Type B pancreatic cell (in vitro differentiated cells): ENCODE measurements at regions not wholly inside any gene's neighbourhood (a gene's known extent, or its start where the extent isn't known, plus 50 kb on each side); places are given as distances from the start of the nearest gene placed in this dataset.

Source experiments
- DNase-seq: peaks from one replicate; pipeline ENCODE4 v3.0.0; 2021; ENCODE audit warnings: mixed read lengths; ENCODE audit not compliant: unreplicated experiment; ENCODE audit errors: extremely low spot score
- H3K27ac Mint-ChIP-seq: 2 replicates; pipeline ENCODE4 v1.8.0; 2021; ENCODE audit warnings: mild to moderate bottlenecking, mixed read lengths
- H3K27me3 Mint-ChIP-seq: 2 replicates; pipeline ENCODE4 v1.8.0; 2021; ENCODE audit warnings: mixed read lengths
- H3K36me3 Mint-ChIP-seq: 2 replicates; pipeline ENCODE4 v1.8.0; 2021; ENCODE audit warnings: mixed read lengths
- H3K4me1 Mint-ChIP-seq: one replicate; pipeline ENCODE4 v1.8.0; 2021; ENCODE audit warnings: mixed read lengths; ENCODE audit not compliant: unreplicated experiment
- H3K4me3 Mint-ChIP-seq: 2 replicates; pipeline ENCODE4 v1.8.0; 2021; ENCODE audit warnings: mild to moderate bottlenecking, mixed read lengths
- H3K9me3 Mint-ChIP-seq: 2 replicates; pipeline ENCODE4 v1.8.0; 2021; ENCODE audit warnings: mixed read lengths
- TF ChIP-seq, protein P1 (sequence below): fragments of 200-600 bp; sonication (generic); conservative IDR thresholded peaks from 2 replicates; pipeline ENCODE4 v1.5.0; 2021; ENCODE audit warnings: antibody characterized with exemption, mild to moderate bottlenecking

DNA sequence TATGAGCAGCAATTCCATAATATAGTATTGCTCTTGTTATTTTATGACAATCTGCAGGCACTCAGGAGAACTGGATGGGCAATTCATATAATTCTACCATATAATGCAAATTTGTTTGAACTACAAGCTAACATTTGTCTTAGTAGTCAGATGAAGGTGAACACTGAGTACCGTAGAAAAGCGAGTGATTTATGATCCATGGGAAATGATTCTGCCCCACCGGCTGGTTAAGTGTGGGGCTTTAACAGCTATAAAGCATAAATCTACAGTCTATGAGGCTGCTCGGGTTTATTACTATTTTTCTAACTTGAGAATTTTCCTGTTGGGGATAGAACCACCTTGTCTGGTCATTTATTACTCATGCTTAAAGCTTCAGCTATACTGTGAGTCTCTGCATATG lies 275.5 kb downstream of the PCDH10 start:
- no peaks in the 10 kb centered on the region for H3K9me3 Mint-ChIP-seq
- H3K27ac Mint-ChIP-seq: no peak overlapping the region
- no peaks in the 10 kb centered on the region for H3K27me3 Mint-ChIP-seq
- DNase-seq: no peak
- TF ChIP-seq, protein P1, sequence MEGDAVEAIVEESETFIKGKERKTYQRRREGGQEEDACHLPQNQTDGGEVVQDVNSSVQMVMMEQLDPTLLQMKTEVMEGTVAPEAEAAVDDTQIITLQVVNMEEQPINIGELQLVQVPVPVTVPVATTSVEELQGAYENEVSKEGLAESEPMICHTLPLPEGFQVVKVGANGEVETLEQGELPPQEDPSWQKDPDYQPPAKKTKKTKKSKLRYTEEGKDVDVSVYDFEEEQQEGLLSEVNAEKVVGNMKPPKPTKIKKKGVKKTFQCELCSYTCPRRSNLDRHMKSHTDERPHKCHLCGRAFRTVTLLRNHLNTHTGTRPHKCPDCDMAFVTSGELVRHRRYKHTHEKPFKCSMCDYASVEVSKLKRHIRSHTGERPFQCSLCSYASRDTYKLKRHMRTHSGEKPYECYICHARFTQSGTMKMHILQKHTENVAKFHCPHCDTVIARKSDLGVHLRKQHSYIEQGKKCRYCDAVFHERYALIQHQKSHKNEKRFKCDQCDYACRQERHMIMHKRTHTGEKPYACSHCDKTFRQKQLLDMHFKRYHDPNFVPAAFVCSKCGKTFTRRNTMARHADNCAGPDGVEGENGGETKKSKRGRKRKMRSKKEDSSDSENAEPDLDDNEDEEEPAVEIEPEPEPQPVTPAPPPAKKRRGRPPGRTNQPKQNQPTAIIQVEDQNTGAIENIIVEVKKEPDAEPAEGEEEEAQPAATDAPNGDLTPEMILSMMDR: no peak
- H3K36me3 Mint-ChIP-seq: no peaks in the 10 kb centered on the region
- H3K4me3 Mint-ChIP-seq: no peak overlapping the region
- no peaks in the 10 kb centered on the region for H3K4me1 Mint-ChIP-seq

DNA sequence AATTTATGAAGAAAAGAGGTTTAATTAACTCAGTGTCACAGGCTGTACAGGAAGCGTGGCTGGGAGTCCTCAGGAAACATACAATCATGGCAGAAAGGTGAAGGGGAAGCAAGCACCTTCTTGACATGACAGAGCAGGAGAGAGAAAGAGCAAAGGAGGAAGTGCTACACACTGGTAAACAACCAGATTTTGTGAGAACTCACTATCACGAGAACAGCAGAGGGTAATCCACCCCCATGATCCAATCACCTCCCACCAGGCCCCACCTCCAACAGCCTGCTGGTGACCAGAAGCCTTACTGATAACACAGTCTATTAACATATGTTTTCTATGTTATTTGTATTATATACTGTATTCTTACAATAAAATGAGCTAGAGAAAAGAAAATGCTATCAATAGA lies 254.8 kb downstream of the PCDH10 start:
- Mint-ChIP-seq H3K27me3 (no peaks in the 10 kb centered on the region), H3K9me3 (peaks cover 8% of the 10 kb centered on the region), H3K4me1 (no peaks in the 10 kb centered on the region), H3K4me3 (no peak overlapping the region), H3K36me3 (no peaks in the 10 kb centered on the region), H3K27ac (no peak overlapping the region)
- TF ChIP-seq, protein P1: no peak
- no peak for DNase-seq

DNA sequence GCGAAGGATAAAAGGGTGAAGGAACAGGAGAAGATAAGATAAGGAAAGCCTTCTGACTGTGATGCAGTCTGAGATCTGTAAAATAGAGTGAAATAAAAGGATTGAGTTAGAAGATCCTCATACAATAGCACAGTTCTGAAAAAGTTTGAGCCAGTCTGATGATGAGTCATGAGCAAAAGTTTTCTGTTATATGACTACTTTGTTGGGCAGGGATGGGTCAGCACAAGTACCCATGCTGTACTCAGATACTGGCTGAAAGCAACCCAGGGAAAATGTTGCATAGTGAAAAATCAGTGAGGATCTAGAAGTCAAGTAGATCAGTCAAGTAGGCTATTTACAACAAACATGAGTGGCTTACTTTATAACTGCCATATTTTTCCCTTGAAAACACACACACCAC lies 253.5 kb downstream of the PCDH10 start:
- H3K9me3 Mint-ChIP-seq: peaks cover 11% of the 10 kb centered on the region
- no peak overlapping the region for H3K27ac Mint-ChIP-seq
- no peak for DNase-seq
- no peaks in the 10 kb centered on the region for H3K4me1 Mint-ChIP-seq
- TF ChIP-seq, protein P1: no peak
- no peaks in the 10 kb centered on the region for H3K36me3 Mint-ChIP-seq
- no peaks in the 10 kb centered on the region for H3K27me3 Mint-ChIP-seq
- no peak overlapping the region for H3K4me3 Mint-ChIP-seq

- no peak for DNase-seq
- Mint-ChIP-seq H3K36me3 (no peaks in the 10 kb centered on the region), H3K27me3 (no peaks in the 10 kb centered on the region), H3K9me3 (peaks cover 7% of the 10 kb centered on the region), H3K4me1 (peaks cover 5% of the 10 kb centered on the region), H3K27ac (no peak overlapping the region), H3K4me3 (no peak overlapping the region)
- TF ChIP-seq, protein P1: no peak
These were observed 246.0 kb downstream of the PCDH10 start for GRCh38 chr4:133394971-133395627.

DNA sequence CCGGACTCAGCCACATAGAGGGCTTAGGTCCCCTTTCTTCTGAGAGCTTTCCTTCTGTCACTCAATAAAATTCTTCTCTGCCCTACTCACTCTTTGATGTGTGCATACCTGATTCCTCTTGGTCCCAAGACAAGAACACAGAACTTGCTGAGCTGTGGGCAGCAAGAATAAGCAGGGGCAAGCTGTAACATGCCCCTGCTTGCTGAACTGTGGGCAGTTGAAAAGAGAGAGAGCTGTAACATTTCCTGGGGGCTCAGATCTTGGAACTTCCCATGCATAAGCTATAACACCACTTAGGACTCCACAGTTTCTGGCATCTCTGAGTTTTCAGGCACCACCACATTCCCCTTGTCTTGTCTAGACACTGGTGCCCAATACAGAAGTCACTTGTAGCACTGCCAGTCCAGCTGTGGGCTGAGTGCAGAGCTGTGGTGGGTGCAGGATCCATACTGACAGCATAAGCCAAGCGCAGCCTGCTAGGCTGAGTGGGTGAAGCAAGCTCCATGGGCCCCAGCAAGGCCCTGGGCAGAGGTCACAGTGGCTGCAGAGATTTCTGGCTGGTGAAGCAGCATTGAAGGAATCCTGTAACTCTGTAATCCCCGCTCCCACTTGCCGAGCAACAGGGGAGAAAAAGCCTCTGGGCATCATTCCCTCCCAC lies 241.2 kb downstream of the PCDH10 start:
- DNase-seq: no peak
- H3K27ac Mint-ChIP-seq: no peak overlapping the region
- no peaks in the 10 kb centered on the region for H3K27me3 Mint-ChIP-seq
- H3K36me3 Mint-ChIP-seq: no peaks in the 10 kb centered on the region
- H3K4me1 Mint-ChIP-seq: peaks cover 9% of the 10 kb centered on the region
- TF ChIP-seq, protein P1: no peak
- no peak overlapping the region for H3K4me3 Mint-ChIP-seq
- H3K9me3 Mint-ChIP-seq: no peaks in the 10 kb centered on the region
